Coronary artery (tissue), 2 donors: ENCODE measurements at regions not wholly inside any gene's neighbourhood (a gene's known extent, or its start where the extent isn't known, plus 50 kb on each side); places are given as distances from the start of the nearest gene placed in this dataset.

Experiments
- DNase-seq: peaks from one replicate; pipeline ENCODE4 v3.0.0-alpha.2; 2017; ENCODE audit warnings: low spot score
- H3K27ac ChIP-seq, 2 donors: fragments of 200-600 bp; sonication (generic); one replicate each; pipeline ENCODE4 v1.5.1; 2016 to 2019
- H3K4me3 ChIP-seq: fragments of 200-600 bp; sonication (generic); 2 replicates; pipeline ENCODE4 v1.5.1; 2016; ENCODE audit warnings: mild to moderate bottlenecking, moderate library complexity
- TF ChIP-seq, protein P1 (sequence below): fragments of 200-600 bp; sonication (generic); IDR thresholded peaks from one replicate; pipeline ENCODE4 v1.5.1; 2019; ENCODE audit warnings: antibody characterized with exemption

DNA sequence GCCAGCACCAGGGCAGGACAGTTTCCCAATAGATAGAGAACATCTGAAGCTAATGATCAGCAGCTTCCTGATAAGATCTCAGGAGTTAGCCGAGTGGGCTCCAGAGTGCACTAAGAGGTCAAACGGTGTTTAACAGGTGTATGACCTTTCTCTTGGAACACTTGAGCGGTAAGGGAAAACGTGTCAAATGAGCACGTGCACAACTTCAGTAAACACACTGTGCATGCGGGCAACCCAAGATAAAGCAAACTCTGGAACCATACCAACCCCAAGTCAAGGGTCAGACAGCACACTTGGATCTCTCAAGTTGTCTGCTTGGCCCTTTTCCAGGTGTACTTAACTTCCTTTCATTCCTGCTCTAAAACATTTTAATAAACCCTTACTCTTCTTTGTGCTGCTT is 1941.5 kb upstream of the PCDH10 start:
- no peak overlapping the region for H3K4me3 ChIP-seq
- no peak for DNase-seq
- TF ChIP-seq, protein P1, sequence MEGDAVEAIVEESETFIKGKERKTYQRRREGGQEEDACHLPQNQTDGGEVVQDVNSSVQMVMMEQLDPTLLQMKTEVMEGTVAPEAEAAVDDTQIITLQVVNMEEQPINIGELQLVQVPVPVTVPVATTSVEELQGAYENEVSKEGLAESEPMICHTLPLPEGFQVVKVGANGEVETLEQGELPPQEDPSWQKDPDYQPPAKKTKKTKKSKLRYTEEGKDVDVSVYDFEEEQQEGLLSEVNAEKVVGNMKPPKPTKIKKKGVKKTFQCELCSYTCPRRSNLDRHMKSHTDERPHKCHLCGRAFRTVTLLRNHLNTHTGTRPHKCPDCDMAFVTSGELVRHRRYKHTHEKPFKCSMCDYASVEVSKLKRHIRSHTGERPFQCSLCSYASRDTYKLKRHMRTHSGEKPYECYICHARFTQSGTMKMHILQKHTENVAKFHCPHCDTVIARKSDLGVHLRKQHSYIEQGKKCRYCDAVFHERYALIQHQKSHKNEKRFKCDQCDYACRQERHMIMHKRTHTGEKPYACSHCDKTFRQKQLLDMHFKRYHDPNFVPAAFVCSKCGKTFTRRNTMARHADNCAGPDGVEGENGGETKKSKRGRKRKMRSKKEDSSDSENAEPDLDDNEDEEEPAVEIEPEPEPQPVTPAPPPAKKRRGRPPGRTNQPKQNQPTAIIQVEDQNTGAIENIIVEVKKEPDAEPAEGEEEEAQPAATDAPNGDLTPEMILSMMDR = no peak
- no peak overlapping the region for H3K27ac ChIP-seq

DNA sequence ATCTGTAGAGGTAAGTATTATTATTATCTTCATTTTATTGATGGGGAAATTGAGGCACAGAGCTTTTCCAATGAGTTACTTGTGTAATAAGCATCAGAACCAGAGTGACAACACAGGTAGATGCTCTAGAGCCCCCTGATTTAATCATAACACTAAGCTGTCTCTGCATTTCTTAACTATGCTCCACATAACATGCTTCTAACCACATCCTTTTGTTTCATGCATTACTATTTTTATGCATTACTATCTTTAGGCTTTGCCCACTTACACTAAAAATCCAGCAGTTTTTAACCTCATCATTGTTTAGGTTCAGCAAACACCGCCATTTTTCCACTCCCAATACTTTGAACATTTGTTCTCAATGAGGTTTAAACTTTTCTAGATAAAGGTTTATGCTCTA is 1900.8 kb upstream of the PCDH10 start:
- H3K4me3 ChIP-seq = no peak overlapping the region
- DNase-seq = no peak
- H3K27ac ChIP-seq = no peak overlapping the region
- TF ChIP-seq, protein P1 = no peak

DNA sequence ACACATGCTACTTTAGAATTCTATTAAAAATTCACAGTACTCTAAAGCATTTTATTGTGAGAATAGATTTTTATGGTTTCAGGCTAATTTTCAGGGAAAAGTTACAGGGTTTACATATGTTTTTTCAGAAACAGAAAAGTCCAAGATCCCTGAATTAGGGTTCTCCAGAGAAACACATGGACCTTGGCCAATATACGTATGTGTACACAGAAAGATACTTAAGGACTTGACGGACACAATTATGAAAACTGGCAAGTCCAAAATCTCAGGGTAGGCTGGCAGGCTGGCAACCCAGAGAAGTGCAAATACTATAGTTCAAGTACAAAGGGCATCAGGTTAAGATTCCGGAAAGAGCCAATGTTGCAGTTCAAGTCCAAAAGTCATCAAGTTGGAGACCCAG is 1897.8 kb upstream of the PCDH10 start:
- DNase-seq = no peak
- H3K27ac ChIP-seq = no peak overlapping the region
- TF ChIP-seq, protein P1 = no peak
- no peak overlapping the region for H3K4me3 ChIP-seq

DNA sequence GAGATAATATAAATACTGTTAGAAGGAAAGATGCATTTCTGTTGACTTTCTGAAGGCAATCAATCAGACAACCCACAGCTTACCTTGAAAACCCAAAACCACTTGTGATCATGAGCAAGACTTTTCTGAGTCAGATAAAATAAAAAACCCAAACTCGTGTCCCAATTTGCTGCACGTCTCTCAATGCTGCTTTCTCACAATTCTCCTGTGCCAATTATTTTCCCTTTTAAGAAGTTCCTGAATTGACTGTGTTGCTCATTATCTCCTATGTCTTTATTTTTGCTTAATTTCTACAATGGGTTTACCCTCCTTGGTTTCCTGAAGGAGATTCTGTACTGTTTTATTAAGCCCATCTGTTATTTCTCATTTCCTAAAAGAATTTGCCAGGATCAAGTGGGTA is 1891.9 kb upstream of the PCDH10 start:
- Histone ChIP-seq H3K27ac (no peak overlapping the region), H3K4me3 (no peak overlapping the region)
- TF ChIP-seq, protein P1 = no peak
- DNase-seq = no peak

DNA sequence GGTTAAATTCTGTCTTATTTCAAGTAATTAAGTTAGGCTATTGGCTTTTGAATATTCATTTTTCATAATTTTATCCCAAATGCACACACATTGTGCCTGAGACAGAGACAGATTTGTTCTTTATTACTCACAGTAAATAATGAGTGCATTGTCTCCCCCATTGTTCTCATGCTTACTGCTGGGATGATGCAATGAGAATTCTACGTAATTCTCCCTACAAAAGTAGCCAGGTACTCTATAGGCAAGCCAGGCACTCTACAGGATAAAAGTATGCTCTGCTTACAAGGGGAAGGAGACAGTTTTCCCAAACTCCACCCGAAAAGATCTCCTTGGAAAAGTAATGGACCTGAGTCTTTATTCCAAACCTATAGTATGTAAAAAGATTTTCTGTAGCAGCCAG is 1890.7 kb upstream of the PCDH10 start:
- TF ChIP-seq, protein P1 = no peak
- Histone ChIP-seq H3K27ac (no peak overlapping the region), H3K4me3 (no peak overlapping the region)
- DNase-seq = no peak

DNA sequence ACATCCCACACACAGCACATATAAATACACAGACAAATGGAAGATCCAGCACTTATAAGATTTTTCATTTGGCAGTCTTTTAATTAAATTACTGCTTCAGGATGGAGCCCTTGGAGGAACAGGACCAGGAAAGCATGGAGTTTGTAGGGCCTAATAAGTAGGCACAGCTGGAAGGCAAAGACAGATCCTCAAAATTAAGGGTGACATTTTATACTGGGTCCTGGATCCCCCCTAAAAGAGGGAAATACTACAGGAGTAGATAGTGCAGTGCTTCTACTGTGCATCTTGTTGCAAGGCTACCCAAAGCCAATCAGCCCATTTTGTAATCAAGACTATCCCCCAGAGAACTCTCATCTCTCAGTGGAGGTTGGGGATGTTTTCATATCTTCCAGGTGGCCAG is 1860.7 kb upstream of the PCDH10 start:
- H3K4me3 ChIP-seq = no peak overlapping the region
- H3K27ac ChIP-seq = no peak overlapping the region
- DNase-seq = no peak
- TF ChIP-seq, protein P1 = no peak

DNA sequence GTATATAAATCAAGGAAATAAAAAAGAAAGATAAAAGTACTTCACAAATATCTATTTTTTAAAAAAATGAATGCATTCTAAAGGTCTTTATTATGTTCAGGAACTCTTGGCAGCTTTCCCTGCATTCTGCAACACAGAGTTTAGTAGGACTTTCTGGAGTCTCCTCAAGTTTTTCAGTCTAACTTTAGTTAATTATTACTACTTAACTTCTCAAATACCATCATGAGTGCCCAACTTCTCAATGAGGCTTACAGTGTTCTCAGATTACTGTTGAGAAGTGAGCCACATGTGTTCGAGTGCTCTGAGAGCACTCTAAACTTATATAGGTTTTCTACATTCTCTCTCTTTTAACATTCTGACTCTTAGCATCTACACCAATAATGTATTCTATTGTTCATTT is 1852.9 kb upstream of the PCDH10 start:
- DNase-seq = no peak
- TF ChIP-seq, protein P1 = no peak
- Histone ChIP-seq H3K4me3 (no peak overlapping the region), H3K27ac (no peak overlapping the region)
